GM12864 (cell line): ENCODE measurements at regions not wholly inside any gene's neighbourhood (a gene's known extent, or its start where the extent isn't known, plus 50 kb on each side); places are given as distances from the start of the nearest gene placed in this dataset.

Experiments
- DNase-seq: peaks from one replicate; pipeline ENCODE4 v3.0.0-alpha.2; 2011; ENCODE audit warnings: low read depth
- H3K4me3 ChIP-seq: 2 replicates; pipeline ENCODE4 v1.5.1; 2011; ENCODE audit warnings: mild to moderate bottlenecking, low read depth, low read length, control low read depth
- CTCF ChIP-seq: IDR thresholded peaks from 2 replicates; pipeline ENCODE4 v1.5.1; 2011; ENCODE audit warnings: low read depth, mild to moderate bottlenecking, moderate library complexity, low read length, control low read depth, inconsistent platforms; ENCODE audit errors: missing control alignments

GRCh38 chr2:235303499-235304291 lies 190.1 kb upstream of the AGAP1 start:
- TF ChIP-seq CTCF: peak; percentile 10
- no peak for DNase-seq
- H3K4me3 ChIP-seq: no peak overlapping the region

GRCh38 chr2:235305678-235306077 lies 188.2 kb upstream of the AGAP1 start:
- DNase-seq: no peak
- H3K4me3 ChIP-seq: no peak overlapping the region
- TF ChIP-seq CTCF: no peak

GRCh38 chr2:235311044-235311443 lies 182.8 kb upstream of the AGAP1 start:
- no peak for DNase-seq
- no peak for TF ChIP-seq CTCF
- H3K4me3 ChIP-seq: no peak overlapping the region

GRCh38 chr2:235312571-235312970 lies 181.3 kb upstream of the AGAP1 start:
- no peak overlapping the region for H3K4me3 ChIP-seq
- no peak for DNase-seq

GRCh38 chr2:235314371-235314930 lies 179.4 kb upstream of the AGAP1 start:
- DNase-seq: no peak
- no peak for TF ChIP-seq CTCF

More at GRCh38 chr2:235312571-235312970, 181.3 kb upstream of the AGAP1 start:
- TF ChIP-seq CTCF: no peak

GRCh38 chr2:235319095-235319494 lies 174.7 kb upstream of the AGAP1 start:
- no peak for TF ChIP-seq CTCF
- no peak for DNase-seq

More at GRCh38 chr2:235314371-235314930, 179.4 kb upstream of the AGAP1 start:
- no peak overlapping the region for H3K4me3 ChIP-seq

More at GRCh38 chr2:235319095-235319494, 174.7 kb upstream of the AGAP1 start:
- no peak overlapping the region for H3K4me3 ChIP-seq
